NCI-H2171 treated with DMSO at 0.1 percent for 48 hours (cell line): ENCODE measurements at regions not wholly inside any gene's neighbourhood (a gene's known extent, or its start where the extent isn't known, plus 50 kb on each side); places are given as distances from the start of the nearest gene placed in this dataset.
"Not testable (repeated sequence)": the region's sequence is repeated elsewhere in the genome, so short reads cannot be mapped to it uniquely, and the experiment has no call there.

Experiments
- DNase-seq: peaks from one replicate; lab custom pipeline; 2025; lab: John Stamatoyannopoulos, UW

GRCh38 chr11:3583476-3583875, 58.3 kb downstream of the ART5 start:
- not testable (repeated sequence) for DNase-seq

DNA sequence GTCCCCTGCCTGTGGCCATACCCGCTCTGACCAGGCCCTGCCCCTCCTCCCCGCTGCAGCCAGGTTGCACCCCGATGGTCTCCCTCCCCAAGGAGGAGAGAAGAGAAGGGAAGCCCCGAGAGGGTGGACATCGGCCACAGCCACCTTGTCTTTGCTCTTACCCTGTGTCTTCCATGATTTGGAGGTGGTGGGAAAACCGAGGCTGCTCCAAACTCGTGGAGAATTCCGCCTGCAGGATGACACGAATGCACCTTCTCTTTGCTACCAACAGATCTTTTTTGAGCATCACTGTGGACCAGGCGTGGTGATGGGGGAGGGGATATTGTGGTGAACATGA, 60.4 kb downstream of the ART5 start:
- not testable (repeated sequence) for DNase-seq

DNA sequence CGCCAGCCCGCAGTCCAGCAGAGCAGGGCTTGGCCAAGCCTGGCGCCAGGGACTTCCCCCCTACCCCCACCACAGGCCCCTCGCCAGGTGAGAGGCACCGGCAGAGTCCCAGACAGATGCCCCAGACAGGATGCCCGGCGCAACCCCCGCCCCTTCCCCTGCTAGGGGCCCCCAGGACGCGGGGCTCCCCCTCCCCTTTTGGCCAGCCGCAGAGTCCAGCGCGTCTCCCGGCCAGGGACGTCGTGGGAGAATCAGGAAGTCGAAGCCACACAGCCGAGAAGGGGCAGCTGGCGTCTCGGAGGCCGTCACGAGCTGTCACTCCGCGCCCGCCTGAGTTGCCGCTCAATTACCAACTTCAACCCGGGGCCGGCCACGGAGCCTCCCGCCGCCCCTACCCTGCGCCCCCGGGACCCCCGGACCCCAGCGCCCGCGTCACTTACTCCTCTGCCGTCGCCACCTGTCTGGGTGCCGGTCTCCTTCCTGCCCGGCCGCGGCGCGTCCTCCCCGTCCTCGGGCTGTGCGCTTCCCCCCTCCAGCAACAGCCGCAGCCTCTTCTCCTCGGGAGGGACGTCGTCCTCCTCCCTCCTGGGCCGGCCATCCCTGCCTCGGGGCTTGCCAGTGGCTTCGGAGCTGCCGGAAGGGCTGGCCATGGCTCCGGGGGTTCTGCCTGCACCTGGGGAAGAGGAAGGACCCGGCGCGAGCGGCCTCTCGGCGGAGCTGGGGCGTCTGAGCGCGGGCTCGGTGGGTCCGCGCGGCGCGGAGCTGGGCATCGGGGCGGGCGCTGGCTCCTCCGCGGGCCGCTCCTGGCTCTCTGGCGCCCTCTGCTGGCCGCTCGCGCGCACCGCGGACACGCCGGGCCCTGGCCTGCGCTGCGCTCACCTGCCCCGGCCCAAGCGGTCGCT, 61.1 kb downstream of the ART5 start:
- peak; percentile 14 for DNase-seq

- not testable (repeated sequence) for DNase-seq
Observed at GRCh38 chr11:3579600-3580459, 62.0 kb downstream of the ART5 start.

DNA sequence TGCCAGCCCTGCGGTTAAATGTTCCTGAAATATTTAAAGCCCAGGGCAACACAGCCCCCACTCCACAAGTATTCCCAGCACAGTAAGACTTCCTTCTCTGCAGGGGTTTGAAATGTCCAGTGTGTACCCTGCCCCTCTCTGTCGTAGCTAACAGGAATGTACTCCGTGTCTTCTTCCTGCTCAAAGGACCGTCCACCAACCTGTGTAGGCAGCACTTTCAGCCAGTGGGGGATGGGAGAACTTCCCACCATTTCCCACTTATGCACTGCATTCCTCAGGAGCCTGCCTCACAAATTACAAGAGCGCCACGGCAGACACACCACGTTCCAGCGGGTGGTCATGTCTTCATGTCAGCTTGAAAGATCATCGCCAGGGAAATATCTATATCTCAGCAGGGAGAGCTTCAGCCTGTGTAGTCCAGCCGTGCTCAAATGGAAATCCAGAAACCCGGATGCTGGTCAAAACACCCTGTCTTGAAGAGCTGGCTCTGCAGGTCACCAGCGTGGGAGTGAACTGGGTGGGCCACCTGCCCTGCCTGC, 65.7 kb downstream of the ART5 start:
- DNase-seq = not testable (repeated sequence)

GRCh38 chr11:3572976-3573647, 68.7 kb downstream of the ART5 start:
- DNase-seq = not testable (repeated sequence)

DNA sequence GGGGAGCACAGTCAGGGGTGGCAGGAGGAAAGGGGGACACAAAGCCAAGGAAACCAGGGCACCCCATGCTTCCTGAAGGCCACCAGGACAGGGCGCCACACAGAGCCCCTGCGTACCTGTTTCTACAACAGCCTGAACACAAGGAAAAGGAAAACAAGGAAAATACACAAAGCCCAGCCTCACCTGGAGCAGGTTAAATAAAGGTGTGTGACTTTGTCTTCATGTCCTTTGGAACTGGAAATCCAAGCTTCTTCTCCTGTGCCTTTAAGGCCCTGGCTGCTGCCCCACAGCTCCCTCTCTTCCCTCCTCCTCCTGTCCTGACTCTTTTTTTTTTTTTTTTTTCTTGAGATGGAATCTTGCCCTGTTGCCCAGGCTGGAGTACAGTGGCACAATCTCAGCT, 70.0 kb downstream of the ART5 start:
- DNase-seq = not testable (repeated sequence)

DNA sequence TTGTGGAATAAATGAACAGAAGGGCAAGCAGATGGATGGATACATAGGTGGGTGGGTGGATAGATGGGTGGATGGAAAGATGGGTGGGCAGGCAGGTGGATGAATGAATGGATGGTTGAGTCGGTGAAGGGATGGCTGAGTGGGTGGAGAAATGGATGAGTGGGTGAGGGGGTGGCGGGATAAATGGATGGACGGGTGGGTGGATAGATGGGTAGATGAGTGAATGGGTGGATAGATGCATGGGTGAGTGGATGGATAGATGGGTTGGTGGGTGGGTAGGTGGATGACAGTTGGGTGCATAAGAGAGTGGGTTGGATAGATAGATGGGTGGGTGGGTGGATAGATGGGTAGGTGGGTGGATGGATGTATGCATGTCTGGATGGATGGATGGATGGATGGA, 76.0 kb downstream of the ART5 start:
- DNase-seq = not testable (repeated sequence)

GRCh38 chr11:3564383-3564782, 77.4 kb downstream of the ART5 start:
- not testable (repeated sequence) for DNase-seq

DNA sequence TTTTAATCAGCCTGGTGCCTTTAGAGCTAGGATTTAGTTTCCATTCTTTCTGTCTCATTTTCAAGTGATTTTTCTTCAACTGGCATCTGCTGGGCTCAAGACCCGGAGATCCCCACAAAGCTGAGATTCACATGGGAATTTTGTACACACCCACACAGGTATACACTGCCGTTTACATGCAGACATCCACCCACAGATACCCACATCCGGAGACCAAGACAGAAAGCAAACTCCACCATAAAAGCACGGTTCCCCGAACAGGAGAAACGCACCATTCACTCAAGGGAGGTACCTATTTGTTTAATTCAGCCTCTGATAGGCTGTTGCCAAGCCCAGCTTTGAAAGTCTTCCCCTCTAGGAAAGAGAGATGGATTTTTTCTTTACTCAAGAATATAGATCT, 87.2 kb downstream of the ART5 start:
- not testable (repeated sequence) for DNase-seq

- not testable (repeated sequence) for DNase-seq
Observed at GRCh38 chr11:3544990-3545389, 96.8 kb downstream of the ART5 start.

DNA sequence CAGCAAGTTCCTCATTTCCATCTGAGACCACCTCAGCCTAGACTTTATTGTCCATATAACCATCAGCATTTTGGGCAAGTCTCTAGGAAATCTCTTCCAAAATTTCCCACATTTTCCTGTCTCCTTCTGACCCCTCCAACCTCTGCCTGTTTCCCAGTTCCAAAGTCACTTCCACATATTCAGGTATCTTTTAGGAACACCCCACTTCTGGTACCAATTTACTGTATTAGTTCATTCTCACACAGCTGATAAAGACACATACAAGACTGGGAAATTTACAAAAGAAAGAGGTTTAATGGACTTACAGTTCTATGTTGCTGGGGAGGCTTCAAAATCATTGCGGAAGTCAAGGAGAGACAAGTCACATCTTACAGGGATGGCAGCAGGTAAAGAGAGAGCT, 103.6 kb downstream of the ART5 start:
- DNase-seq = not testable (repeated sequence)

GRCh38 chr11:3537254-3537653, 104.5 kb downstream of the ART5 start:
- DNase-seq = not testable (repeated sequence)

GRCh38 chr11:3532958-3533357, 108.8 kb downstream of the ART5 start:
- DNase-seq = not testable (repeated sequence)

GRCh38 chr11:3531280-3531679, 110.5 kb downstream of the ART5 start:
- not testable (repeated sequence) for DNase-seq

GRCh38 chr11:3523567-3523966, 118.2 kb downstream of the ART5 start:
- DNase-seq = not testable (repeated sequence)

DNA sequence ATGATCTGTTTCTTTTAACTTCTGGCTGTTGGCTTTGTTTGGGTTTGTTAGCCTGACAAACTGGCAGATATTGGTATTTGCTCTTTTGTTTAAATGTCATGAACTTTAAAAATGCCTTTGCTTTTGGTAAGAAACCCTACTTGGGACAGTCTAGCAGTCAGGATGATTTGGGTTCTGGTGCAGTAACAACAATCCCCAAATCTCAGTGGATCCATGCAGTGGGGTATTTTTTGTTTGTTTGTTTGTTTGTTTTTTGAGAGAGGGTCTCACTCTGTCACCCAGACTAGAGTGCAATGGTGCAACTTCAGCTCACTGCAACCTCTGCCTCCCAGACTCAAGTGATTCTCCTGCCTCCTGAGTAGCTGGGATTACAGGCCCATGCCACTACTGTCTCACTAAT, 120.9 kb downstream of the ART5 start:
- DNase-seq = not testable (repeated sequence)

- not testable (repeated sequence) for DNase-seq
Observed at GRCh38 chr11:3519841-3520240, 122.0 kb downstream of the ART5 start.

- not testable (repeated sequence) for DNase-seq
Observed at GRCh38 chr11:3516934-3517567, 124.7 kb downstream of the ART5 start.

DNA sequence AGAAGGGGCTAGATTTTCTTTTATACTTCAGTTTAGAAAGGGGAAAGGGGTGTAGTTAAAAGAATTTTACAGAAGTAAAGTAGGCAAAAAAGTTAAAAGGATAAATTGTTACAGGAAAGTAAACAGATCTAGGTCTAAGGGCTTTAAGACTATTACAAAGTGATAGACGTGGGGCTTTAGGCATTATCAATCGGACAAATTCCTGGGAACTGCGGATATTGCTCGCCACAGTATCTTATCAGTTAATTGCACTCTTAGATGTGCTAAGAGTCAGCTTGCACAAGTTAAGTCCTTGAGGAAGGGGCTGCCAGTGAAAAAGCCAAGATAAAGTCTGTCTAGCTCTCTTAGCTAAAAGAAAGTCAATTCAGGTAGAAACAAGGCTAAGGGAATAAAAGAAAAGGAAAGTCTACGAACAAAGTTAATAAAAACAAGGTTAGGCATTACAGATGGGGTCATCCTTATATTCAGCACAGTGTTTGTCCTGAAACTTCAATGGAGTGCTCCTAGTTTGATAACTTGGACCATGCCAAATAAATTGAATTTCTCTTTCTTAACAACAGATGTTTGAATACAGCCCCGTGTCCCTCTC, 125.4 kb downstream of the ART5 start:
- DNase-seq = not testable (repeated sequence)
